GM19239 (cell line): ENCODE measurements at regions not wholly inside any gene's neighbourhood (a gene's known extent, or its start where the extent isn't known, plus 50 kb on each side); places are given as distances from the start of the nearest gene placed in this dataset.
"Not testable (repeated sequence)": the region's sequence is repeated elsewhere in the genome, so short reads cannot be mapped to it uniquely, and the experiment has no call there.

Experiments
- DNase-seq: peaks from one replicate; pipeline ENCODE4 v3.0.0; 2011; ENCODE audit warnings: low spot score; ENCODE audit not compliant: insufficient read length
- FAIRE-seq: peaks from 2 replicates; lab custom pipeline; 2011; peaks lifted over from hg19 to GRCh38; lab: Jason Lieb, UNC

- DNase-seq, FAIRE-seq: not testable (repeated sequence)
Observed at GRCh38 chr7:6979456-6979855, 153.4 kb upstream of the CCZ1B start.

- FAIRE-seq, DNase-seq: not testable (repeated sequence)
Observed at GRCh38 chr7:6982375-6982774, 156.3 kb upstream of the CCZ1B start.

GRCh38 chr7:6986892-6987291, 160.8 kb upstream of the CCZ1B start:
- not testable (repeated sequence) for FAIRE-seq, DNase-seq

GRCh38 chr7:6988608-6989007, 162.5 kb upstream of the CCZ1B start:
- FAIRE-seq, DNase-seq: not testable (repeated sequence)

- not testable (repeated sequence) for DNase-seq, FAIRE-seq
Observed at GRCh38 chr7:6989968-6990367, 163.9 kb upstream of the CCZ1B start.

- not testable (repeated sequence) for FAIRE-seq, DNase-seq
Observed at GRCh38 chr7:6990426-6991152, 164.5 kb upstream of the CCZ1B start.

GRCh38 chr7:6991169-6991611, 165.1 kb upstream of the CCZ1B start:
- not testable (repeated sequence) for FAIRE-seq, DNase-seq

GRCh38 chr7:6991686-6992085, 165.6 kb upstream of the CCZ1B start:
- not testable (repeated sequence) for FAIRE-seq, DNase-seq

- FAIRE-seq, DNase-seq: not testable (repeated sequence)
Observed at GRCh38 chr7:6992133-6992532, 166.1 kb upstream of the CCZ1B start.

GRCh38 chr7:6995026-6995425, 169.0 kb upstream of the CCZ1B start:
- not testable (repeated sequence) for FAIRE-seq, DNase-seq

- DNase-seq, FAIRE-seq: not testable (repeated sequence)
Observed at GRCh38 chr7:6995493-6996289, 169.6 kb upstream of the CCZ1B start.

- not testable (repeated sequence) for DNase-seq, FAIRE-seq
Observed at GRCh38 chr7:6999067-6999666, 173.1 kb upstream of the CCZ1B start.

GRCh38 chr7:7002418-7003062, 176.5 kb upstream of the CCZ1B start:
- DNase-seq (no peak), FAIRE-seq (no peak)

GRCh38 chr7:7005303-7005702, 177.0 kb upstream of the C1GALT1 start:
- FAIRE-seq (no peak), DNase-seq (no peak)

- FAIRE-seq, result not testable (repeated sequence)
Observed at GRCh38 chr7:7005949-7006348, 176.4 kb upstream of the C1GALT1 start.

GRCh38 chr7:7011241-7011640, 171.1 kb upstream of the C1GALT1 start:
- not testable (repeated sequence) for DNase-seq

More at GRCh38 chr7:7005949-7006348, 176.4 kb upstream of the C1GALT1 start:
- not testable (repeated sequence) for DNase-seq

GRCh38 chr7:7011751-7012150, 170.6 kb upstream of the C1GALT1 start:
- not testable (repeated sequence) for FAIRE-seq, DNase-seq

More at GRCh38 chr7:7011241-7011640, 171.1 kb upstream of the C1GALT1 start:
- FAIRE-seq, result not testable (repeated sequence)

GRCh38 chr7:7014827-7015595, 167.3 kb upstream of the C1GALT1 start:
- DNase-seq, result no peak
- FAIRE-seq, result no peak

GRCh38 chr7:7017707-7018280, 164.6 kb upstream of the C1GALT1 start:
- DNase-seq (no peak), FAIRE-seq (no peak)
